ENCODE measurements at regions not wholly inside any gene's neighbourhood (a gene's known extent, or its start where the extent isn't known, plus 50 kb on each side); places are given as distances from the start of the nearest gene placed in this dataset.

DNA sequence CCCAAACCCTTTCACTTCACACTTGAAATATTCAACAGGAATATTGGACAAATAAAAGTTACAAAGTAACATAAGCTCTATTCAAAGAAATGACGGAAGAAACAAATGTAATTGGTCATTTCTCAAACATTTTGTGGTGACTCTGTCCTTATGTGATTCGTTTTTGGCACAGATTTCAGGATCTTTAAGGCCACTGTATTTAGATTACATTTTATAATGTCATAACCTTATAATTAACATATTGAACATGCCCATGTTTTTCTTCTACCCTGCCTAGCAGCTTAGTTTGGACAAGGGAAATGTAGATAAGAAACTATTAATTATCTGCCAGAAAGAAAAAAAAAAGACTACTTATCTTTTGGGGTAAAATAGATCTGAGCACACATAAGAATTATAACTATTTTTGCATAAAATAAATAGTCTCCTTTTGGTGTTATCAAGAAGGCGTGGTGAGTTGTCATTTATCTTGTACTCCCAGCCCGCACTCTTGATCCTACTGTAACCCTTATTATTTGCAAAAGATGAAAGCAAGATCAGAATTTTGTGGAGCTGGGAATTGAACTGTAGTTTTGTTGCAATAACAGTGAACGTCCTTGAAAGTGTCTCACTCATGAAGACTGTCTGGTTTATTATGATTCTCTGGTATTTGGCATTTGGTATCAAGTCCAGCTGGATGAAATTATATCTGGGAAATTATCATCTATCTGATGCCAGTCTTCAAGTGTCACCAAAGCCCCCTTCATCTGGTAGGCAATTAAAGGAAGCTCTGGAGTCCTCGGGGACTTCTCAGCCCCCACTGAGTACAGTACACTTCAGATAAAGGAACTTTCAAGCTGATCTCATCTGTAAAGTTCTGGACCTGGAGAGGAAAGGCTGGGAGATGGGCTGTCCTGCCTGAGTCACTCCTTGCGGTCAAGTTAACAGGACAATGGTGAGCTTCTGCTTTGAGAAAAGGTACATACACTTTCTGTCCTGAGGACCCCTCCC is 175.7 kb upstream of the INHBA start:
- Histone ChIP-seq H3K27ac (ENCODE audit: low read depth in 1 of 2, low read length in 2 of 2) (no peak overlapping the region), H3K4me1 (ENCODE audit: control insufficient read depth in 1 of 2, insufficient read depth in 2 of 2, low read length in 2 of 2) (peaks cover 30 to 37% of the 10 kb centered on the region in 2 donors), H3K9me3 (replicated peaks in 1 of 2; ENCODE audit: control insufficient read depth in 1 of 2, insufficient read depth in 1 of 2, low read length in 2 of 2) (no peaks in the 10 kb centered on the region), H3K79me2 (ENCODE audit: insufficient read depth, low read length) (no peaks in the 10 kb centered on the region), H4K20me1 (ENCODE audit: insufficient read depth, low read length) (no peaks in the 10 kb centered on the region), H3K4me3 (replicated peaks in 1 of 3; ENCODE audit: low read depth in 2 of 3, low read length in 3 of 3) (no peak overlapping the region), H3K27me3 (ENCODE audit: control insufficient read depth in 2 of 2, insufficient read depth in 2 of 2, low read length in 2 of 2) (no peaks in the 10 kb centered on the region), H3K9ac (ENCODE audit: insufficient read depth, low read length, poor library complexity, severe bottlenecking) (no peak overlapping the region), H3K4me2 (replicated peaks; ENCODE audit: extremely low read depth, low read length, poor library complexity, severe bottlenecking) (no peak overlapping the region), H2AFZ (ENCODE audit: insufficient read depth, low read depth, low read length, poor library complexity, severe bottlenecking) (no peak overlapping the region), H3K36me3 (replicated peaks in 1 of 2; ENCODE audit: control insufficient read depth in 1 of 2, insufficient read depth in 2 of 2, low read length in 2 of 2) (no peaks in the 10 kb centered on the region)
- Mint-ChIP-seq H3K27me3 (ENCODE audit: low read depth in 3 of 3) (peaks cover 0 to 4% (median 0%) of the 10 kb centered on the region in 3 donors), H3K36me3 (peaks cover 0 to 3% of the 10 kb centered on the region in 2 donors), H3K9me3 (no peaks in the 10 kb centered on the region), H3K4me3 (no peak overlapping the region), H3K4me1 (peaks cover 43% of the 10 kb centered on the region), H3K27ac (peak overlapping the region in 1 of 7 donors; percentile 82)
- WGBS (ENCODE audit: insufficient coverage), result 80% methylated on average over 1 of the region's 7 CpGs
- TF ChIP-seq, protein P1, sequence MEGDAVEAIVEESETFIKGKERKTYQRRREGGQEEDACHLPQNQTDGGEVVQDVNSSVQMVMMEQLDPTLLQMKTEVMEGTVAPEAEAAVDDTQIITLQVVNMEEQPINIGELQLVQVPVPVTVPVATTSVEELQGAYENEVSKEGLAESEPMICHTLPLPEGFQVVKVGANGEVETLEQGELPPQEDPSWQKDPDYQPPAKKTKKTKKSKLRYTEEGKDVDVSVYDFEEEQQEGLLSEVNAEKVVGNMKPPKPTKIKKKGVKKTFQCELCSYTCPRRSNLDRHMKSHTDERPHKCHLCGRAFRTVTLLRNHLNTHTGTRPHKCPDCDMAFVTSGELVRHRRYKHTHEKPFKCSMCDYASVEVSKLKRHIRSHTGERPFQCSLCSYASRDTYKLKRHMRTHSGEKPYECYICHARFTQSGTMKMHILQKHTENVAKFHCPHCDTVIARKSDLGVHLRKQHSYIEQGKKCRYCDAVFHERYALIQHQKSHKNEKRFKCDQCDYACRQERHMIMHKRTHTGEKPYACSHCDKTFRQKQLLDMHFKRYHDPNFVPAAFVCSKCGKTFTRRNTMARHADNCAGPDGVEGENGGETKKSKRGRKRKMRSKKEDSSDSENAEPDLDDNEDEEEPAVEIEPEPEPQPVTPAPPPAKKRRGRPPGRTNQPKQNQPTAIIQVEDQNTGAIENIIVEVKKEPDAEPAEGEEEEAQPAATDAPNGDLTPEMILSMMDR (IDR thresholded peaks at IDR 0.05), result no peak
- intact Hi-C loops (cut with micrococcal nuclease), result no loop called here
- peak in 1 of 3 donors; percentile 29 for DNase-seq

DNA sequence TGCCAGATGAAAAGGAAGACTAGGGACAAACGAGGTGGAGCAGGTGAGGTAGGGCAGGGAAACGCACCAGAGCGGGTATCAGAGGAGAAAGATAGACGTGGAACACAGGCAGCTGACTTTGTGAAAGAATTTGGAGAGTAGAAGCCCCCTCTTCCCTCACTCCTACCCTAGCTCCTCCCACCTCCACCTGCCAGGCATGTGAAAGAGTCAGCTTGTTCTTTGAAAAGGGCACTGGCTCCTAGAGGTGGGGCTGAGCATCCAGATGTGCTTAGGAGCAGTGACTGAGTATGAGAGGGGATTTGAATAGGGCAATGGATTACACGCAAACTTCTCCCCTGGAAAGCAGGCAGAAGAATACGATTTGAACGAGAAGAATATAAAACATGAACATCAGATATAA is 174.2 kb upstream of the INHBA start:
- H3K36me3 ChIP-seq (replicated peaks in 1 of 2; ENCODE audit: control insufficient read depth in 1 of 2, insufficient read depth in 2 of 2, low read length in 2 of 2), result no peaks in the 10 kb centered on the region
- no peak overlapping the region for H3K4me3 Mint-ChIP-seq
- no peak overlapping the region for H3K27ac Mint-ChIP-seq

More for the DNA sequence above, 174.2 kb upstream of the INHBA start:
- no peaks in the 10 kb centered on the region for H3K9me3 Mint-ChIP-seq
- H3K9ac ChIP-seq (ENCODE audit: insufficient read depth, low read length, poor library complexity, severe bottlenecking), result no peak overlapping the region
- TF ChIP-seq, protein P1 (IDR thresholded peaks at IDR 0.05), result no peak
- no peaks in the 10 kb centered on the region for H4K20me1 ChIP-seq (ENCODE audit: insufficient read depth, low read length)
- H3K27ac ChIP-seq (ENCODE audit: low read depth in 1 of 2, low read length in 2 of 2), result no peak overlapping the region
- H3K79me2 ChIP-seq (ENCODE audit: insufficient read depth, low read length), result no peaks in the 10 kb centered on the region
- no peaks in the 10 kb centered on the region for H3K27me3 ChIP-seq (ENCODE audit: control insufficient read depth in 2 of 2, insufficient read depth in 2 of 2, low read length in 2 of 2)
- WGBS (ENCODE audit: insufficient coverage), result no CpG with 5 or more reads among the region's 7 CpGs
- H3K9me3 ChIP-seq (replicated peaks in 1 of 2; ENCODE audit: control insufficient read depth in 1 of 2, insufficient read depth in 1 of 2, low read length in 2 of 2), result no peaks in the 10 kb centered on the region
- H3K4me2 ChIP-seq (replicated peaks; ENCODE audit: extremely low read depth, low read length, poor library complexity, severe bottlenecking), result no peak overlapping the region
- intact Hi-C loops (cut with micrococcal nuclease), result no loop called here
- peaks cover 0 to 4% (median 1%) of the 10 kb centered on the region in 3 donors for H3K27me3 Mint-ChIP-seq (ENCODE audit: low read depth in 3 of 3)
- DNase-seq, result no peak
- H3K36me3 Mint-ChIP-seq, result peaks cover 0 to 2% of the 10 kb centered on the region in 2 donors
- H3K4me1 Mint-ChIP-seq, result peaks cover 34% of the 10 kb centered on the region
- H2AFZ ChIP-seq (ENCODE audit: insufficient read depth, low read depth, low read length, poor library complexity, severe bottlenecking), result no peak overlapping the region
- H3K4me3 ChIP-seq (replicated peaks in 1 of 3; ENCODE audit: low read depth in 2 of 3, low read length in 3 of 3), result no peak overlapping the region
- H3K4me1 ChIP-seq (ENCODE audit: control insufficient read depth in 1 of 2, insufficient read depth in 2 of 2, low read length in 2 of 2), result peaks cover 19 to 25% of the 10 kb centered on the region in 2 donors

Measured in CD14-positive monocyte (primary cell).